GM12865 (cell line): ENCODE measurements at regions not wholly inside any gene's neighbourhood (a gene's known extent, or its start where the extent isn't known, plus 50 kb on each side); places are given as distances from the start of the nearest gene placed in this dataset.

ENCODE experiments used
- DNase-seq: peaks from one replicate; pipeline ENCODE4 v3.0.0; 2010; ENCODE audit warnings: low read depth
- H3K4me3 ChIP-seq: 2 replicates; pipeline ENCODE4 v1.5.1; 2011; ENCODE audit warnings: mild to moderate bottlenecking, low read depth, low read length, control low read depth
- TF ChIP-seq, protein P1 (sequence below): IDR thresholded peaks from 2 replicates; pipeline ENCODE4 v1.5.1; 2011; ENCODE audit warnings: low read length, control low read depth, low read depth, inconsistent platforms; ENCODE audit not compliant: insufficient read depth; ENCODE audit errors: missing control alignments

DNA sequence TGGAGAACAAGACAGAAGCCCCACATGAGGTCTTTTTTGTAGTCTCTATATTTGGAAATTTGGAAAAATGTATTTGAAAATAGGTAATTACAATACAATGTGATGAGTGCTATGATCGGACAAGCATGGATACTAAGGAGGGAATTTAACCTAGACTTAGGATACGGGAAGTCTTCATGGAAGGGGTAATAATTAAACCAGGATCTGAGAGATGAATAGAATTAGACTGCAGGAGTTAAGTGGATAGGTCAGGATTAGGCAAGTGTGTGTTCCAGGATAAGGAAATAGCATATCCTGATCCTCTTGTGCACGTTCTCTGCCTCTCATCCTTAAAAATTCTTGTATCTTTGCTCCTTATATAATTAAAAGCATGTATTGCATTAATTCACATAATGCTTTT lies 223.3 kb upstream of the PRICKLE1 start:
- TF ChIP-seq, protein P1, sequence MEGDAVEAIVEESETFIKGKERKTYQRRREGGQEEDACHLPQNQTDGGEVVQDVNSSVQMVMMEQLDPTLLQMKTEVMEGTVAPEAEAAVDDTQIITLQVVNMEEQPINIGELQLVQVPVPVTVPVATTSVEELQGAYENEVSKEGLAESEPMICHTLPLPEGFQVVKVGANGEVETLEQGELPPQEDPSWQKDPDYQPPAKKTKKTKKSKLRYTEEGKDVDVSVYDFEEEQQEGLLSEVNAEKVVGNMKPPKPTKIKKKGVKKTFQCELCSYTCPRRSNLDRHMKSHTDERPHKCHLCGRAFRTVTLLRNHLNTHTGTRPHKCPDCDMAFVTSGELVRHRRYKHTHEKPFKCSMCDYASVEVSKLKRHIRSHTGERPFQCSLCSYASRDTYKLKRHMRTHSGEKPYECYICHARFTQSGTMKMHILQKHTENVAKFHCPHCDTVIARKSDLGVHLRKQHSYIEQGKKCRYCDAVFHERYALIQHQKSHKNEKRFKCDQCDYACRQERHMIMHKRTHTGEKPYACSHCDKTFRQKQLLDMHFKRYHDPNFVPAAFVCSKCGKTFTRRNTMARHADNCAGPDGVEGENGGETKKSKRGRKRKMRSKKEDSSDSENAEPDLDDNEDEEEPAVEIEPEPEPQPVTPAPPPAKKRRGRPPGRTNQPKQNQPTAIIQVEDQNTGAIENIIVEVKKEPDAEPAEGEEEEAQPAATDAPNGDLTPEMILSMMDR = no peak
- DNase-seq = no peak
- H3K4me3 ChIP-seq = no peak overlapping the region

DNA sequence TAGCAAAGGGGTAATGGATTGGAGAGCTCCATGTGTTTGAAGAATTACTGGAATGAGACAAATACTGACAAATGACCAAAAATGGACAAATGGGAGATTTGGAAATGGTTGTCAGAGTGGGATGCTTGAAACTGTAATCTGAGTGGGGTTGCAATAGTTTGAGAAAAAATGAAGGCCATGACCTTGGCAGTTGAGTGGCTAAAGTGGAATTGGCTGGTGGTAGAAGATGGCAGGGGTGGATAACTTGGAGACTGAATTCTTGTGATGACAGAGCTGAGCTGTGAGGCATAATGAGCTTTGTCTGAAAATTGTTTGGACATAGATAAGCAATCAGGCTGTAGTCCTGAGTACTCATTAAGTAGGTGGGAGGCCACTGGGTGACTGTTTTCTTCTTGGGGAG lies 222.5 kb upstream of the PRICKLE1 start:
- TF ChIP-seq, protein P1 = no peak
- H3K4me3 ChIP-seq = no peak overlapping the region
- no peak for DNase-seq

DNA sequence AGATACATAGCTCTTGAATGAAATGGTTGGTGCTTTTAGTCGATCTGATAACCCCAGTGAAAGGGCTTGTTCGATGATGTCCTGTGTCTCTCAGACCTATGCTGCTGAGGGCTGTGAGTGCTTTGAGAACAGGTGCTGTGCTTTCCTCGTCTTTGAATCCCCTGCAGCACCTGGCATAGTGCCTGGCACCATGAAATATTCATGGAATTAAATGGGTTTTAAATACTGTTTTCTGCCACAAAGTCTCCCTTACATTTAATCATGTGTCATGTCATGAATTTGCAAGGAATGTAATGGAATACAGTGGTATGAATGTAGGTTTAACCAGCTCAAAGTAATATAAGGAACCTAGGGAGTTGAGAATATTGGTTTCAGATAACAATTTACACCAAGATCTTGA lies 220.5 kb upstream of the PRICKLE1 start:
- no peak overlapping the region for H3K4me3 ChIP-seq
- TF ChIP-seq, protein P1 = no peak
- no peak for DNase-seq

DNA sequence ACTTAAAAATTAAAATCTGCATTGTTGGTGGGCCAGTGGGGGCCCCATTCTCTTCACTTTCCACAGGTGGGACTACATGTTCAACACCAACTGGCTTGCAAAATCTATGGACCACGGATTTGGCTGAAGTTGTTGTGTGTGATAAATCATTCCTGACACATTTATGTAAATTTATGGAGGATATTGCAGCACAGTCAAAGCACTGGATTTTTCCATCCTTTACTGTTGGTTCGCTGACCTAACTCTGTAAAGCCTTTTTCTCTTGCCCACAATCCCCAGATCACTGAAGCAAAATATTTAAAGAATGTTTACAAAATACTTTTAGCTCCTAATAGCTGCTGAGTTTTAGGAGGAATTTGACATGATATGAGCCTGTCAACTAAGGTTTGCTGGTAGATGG lies 219.7 kb upstream of the PRICKLE1 start:
- H3K4me3 ChIP-seq = no peak overlapping the region
- no peak for DNase-seq
- TF ChIP-seq, protein P1 = no peak

DNA sequence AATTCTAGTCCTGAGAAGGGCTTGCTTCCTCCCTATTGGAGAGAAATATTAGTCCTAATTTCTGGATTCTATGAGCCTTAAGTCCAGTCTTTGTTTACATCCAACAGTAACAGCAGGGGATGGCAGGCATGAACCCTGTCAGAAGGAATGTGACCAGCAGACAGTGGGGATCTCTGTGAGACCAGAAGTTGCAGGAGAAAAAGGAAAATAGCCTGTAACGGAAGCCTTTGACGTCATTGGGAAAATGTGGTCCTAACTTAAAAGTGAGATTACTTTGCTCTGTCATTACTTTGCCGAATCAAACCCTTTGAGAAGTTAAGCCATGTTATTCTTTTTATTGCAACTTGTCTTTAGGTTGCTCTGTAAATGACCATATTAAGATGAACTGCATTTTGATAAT lies 218.2 kb upstream of the PRICKLE1 start:
- TF ChIP-seq, protein P1 = no peak
- DNase-seq = no peak
- no peak overlapping the region for H3K4me3 ChIP-seq

DNA sequence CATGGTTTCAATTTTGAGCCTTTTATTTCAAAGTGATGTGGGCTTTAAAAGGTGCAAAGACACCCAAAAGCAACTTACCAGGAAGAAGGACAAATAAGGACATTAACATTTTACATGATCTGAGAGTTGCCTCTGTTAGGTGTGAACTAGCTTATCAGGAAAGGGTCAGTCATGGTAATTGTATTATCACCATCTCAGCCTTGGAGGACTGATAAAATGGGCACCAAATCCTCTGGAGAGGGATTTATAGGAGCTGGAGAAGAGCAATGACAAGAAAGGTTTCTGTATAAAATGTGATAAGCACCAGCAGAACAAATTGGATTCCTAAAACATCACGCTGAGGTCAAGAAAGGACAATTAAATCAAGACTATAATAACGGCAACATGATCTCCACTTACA lies 217.7 kb upstream of the PRICKLE1 start:
- DNase-seq = no peak
- H3K4me3 ChIP-seq = no peak overlapping the region
- TF ChIP-seq, protein P1 = no peak

DNA sequence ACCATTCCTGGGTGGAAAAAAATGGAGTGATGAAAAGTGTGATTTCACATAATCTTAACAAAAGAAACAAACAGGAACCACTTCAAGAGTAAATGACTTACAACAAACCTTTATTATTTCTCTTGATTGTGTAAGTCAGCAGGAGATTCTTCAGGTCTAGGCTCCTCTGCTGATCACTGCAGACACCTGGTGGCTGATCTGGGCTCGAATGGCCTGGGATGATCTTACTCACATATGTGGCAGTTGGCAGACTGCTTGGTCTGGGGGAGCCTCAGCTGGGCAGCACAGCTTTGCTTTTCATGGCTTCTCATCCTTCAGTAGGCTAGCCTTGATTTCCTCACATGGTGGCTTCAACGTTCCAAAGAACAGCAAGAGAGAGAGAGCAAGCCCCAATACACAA lies 215.4 kb upstream of the PRICKLE1 start:
- TF ChIP-seq, protein P1 = no peak
- no peak for DNase-seq
- H3K4me3 ChIP-seq = no peak overlapping the region
